HG02798 (cell line): ENCODE measurements at regions not wholly inside any gene's neighbourhood (a gene's known extent, or its start where the extent isn't known, plus 50 kb on each side); places are given as distances from the start of the nearest gene placed in this dataset.
A peak's percentile ranks its signal among the peaks of the same experiment; 100 is the strongest.

Experiments
- ATAC-seq: cut with Tn5 transposase; IDR thresholded peaks from one replicate; pipeline ENCODE4 v1.9.1; 2021; ENCODE audit warnings: mild to moderate bottlenecking; ENCODE audit not compliant: unreplicated experiment, poor library complexity

DNA sequence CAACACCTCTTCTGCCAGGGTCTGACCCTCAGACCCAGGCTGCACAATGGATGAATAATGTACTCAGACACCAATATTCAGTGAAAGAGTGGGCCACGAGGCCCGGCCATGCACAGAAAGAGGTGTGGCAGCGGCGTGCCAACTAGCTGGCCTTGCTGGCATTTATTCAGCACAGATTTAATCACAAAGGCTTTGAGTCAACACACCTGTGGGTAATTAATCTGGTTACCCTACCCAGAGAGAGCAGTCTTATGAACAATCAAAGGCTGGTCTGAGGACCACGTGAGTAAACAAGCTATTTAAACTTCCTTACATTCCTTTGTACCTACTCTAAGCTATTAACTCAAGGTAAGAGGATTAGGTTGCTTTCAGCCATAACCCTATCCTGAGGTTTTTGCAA, 324.8 kb downstream of the C12orf50 start:
- ATAC-seq, result no peak

DNA sequence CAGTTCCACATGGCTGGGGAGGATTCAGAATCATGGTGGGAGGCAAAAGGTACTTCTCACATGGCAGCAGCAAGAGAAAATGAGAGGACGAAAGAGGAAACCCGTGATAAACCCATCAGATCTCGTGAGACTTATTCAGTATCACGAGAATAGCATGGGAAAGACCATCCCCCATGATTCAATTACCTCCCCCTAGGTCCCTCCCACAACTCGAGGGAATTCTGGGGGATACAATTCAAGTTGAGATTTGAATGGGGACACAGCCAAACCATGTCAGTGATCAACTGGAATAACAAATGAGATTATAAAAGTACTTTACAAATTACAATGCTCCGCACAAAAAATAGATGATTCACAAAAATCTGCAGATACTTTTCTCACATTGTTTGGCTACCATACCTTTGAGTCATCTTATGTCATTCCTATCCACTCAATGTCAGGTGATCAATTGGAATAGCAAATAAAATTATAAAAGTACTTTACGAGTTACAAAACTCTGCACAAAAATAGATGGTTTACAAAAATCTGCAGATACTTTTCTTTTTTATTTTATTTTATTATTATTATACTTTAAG, 338.9 kb downstream of the C12orf50 start:
- no peak for ATAC-seq

DNA sequence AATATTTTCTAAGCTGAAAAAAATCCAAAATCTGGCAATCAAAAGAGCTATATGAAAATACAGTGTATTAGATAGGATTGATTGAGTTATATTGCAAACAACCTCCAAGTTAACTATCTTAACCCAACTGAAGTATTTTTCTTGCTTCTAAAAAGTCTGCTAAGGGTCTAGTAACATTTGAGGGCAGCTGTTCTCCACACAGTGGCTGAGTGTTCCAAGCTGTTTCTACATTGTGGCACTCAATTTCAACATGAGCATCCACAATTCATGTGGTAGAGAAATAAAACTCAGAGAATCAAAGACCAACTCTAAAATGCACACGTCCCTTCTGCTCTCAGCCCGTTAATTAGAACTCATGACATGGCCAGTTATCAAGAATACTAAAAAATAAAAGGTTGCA, 340.0 kb downstream of the C12orf50 start:
- no peak for ATAC-seq

DNA sequence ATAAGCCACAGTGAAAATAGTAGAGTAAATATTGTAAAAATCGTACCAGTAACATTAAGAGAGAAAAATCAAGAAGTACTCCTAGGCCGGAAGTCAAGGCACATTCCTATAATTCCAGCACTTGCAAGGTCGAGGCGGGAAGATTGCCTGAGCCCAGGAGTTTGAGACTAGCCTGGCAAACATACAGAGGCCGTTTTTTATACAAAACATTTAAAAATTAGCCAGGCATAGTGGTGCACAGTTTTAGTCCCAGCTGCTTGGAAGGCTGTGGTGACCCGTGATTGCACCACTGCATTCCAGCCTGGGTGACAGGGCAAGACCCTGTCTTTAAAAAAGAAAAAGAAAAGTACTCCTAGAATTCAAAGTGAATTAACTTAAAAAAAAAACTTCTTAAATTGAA, 341.8 kb downstream of the C12orf50 start:
- no peak for ATAC-seq

DNA sequence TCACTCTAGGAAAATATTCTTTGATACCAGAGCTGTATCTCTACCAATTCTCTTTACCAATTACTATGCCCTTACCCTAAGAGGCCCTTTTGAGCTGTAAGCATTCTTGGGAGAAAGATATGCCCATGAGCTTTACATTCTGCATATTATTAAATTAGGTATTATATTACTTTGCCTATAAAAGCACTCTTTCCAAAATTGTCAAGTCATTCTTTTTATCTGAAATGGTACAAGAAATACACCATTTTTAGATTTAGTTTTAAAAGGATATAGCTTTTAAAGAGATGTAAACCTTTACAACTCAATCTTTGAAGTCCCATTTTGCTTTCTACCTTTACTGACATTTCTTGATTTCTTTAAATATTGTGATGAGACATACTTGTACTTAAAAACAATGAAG, 343.5 kb downstream of the C12orf50 start:
- no peak for ATAC-seq

DNA sequence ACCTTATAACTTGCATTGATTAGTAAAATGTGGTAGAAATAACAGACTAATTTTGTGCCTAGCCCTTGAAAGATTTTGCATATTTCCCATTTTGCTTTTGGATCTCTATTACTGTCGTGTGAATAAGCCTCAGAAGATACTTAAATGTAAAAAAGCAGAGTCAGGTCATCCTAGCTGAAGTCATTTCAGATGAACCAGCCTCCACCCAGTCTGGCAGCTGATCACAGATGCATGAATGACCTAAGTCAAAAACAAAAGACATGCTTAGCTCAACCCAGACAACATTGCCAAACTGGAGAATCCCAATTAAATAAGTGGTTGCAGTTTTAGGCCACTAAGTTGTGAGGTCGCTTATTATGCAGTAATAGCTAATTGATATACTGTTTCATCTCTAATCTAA, 349.9 kb downstream of the C12orf50 start:
- ATAC-seq, result no peak

DNA sequence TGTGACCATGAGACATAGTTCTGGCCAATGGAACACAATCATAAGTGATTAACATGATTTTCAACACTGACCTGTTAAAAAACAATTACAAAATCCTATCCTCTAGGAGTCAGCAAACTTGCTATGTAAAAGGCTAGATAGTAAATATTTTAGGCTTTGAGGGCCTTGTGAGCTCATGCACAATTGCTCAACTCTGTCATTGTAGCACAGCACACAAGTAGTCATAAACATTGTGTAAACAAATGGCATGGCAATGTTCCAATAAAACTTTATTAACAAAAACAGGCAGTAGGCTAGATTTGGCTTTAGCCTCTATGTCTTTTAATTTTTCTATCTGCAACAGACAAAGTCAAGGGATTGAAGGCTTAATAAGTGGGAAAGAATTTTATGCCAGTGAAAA, 350.7 kb downstream of the C12orf50 start:
- no peak for ATAC-seq

DNA sequence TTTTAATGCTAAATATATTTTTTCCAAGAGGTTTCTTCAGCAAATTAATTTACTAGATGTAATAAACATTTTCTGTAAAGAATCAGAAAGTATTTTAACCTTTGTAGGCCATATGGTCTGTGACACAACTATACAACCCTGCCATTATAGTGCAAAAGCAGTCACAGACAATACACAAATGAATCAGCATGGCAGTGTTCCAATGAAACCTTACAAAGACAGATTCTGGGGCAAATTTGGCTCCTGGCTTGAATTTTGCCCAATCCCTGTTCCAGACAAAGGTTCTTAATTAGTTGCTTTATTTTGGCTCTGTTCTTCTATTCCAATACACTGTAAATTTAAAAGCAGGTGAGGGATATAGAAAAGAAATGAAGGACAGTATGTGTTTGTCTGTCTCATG, 352.5 kb downstream of the C12orf50 start:
- ATAC-seq, result no peak

DNA sequence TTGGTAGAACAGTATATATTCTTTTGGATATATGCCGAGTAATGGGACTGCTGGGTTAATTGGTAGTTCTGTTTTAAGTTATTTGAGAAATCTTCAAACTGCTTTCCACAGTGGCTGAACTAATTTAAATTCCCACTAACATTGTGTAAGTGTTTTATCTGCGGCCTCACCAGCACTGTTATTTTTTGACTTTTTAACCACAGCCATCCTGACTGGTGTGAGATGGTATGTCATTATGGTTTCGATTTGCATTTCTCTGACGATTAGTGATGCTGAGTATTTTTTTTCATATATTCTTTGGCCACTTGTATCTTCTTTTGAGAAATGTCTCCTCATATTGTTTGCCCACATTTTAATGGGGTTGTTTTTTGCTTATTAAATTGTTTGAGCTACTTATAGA, 357.4 kb downstream of the C12orf50 start:
- ATAC-seq, result no peak

DNA sequence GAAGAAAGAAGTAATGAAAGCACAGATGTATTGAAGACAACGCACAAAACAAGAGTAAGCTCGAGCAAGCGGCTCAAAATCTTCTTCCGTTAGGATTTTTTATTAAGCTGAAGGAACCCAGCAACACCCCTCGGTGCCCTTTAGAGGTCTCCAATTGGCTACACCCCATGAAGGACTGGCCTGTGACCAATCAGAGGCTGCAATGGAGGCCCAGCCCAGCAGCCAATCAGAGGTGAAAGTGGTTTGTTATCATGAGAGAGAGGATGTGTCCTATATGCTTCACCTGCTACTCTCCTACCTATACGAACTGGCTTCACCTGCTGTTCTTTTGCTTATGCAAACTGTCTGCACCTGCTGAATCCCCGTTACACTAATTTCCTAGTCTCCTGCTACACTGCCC, 358.8 kb downstream of the C12orf50 start:
- no peak for ATAC-seq

DNA sequence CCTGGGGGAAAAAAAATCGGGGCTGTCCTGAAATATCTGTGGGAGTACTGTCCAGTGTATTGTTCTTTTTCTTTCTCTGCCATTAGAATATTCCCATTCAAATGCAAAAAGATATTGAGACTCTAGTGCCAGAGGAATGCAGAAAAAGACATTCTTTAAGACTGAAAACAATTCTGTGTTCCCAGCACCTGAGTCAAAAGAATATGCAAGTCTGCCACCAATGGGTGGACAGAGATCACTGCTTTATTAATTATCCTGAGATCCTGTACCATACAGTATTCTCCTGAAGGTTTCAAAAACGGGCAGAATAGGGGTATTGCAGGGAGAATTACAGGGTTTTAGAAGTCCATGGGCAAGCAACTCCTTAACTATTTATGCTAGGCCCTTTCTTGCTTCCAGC, 361.8 kb downstream of the C12orf50 start:
- no peak for ATAC-seq

DNA sequence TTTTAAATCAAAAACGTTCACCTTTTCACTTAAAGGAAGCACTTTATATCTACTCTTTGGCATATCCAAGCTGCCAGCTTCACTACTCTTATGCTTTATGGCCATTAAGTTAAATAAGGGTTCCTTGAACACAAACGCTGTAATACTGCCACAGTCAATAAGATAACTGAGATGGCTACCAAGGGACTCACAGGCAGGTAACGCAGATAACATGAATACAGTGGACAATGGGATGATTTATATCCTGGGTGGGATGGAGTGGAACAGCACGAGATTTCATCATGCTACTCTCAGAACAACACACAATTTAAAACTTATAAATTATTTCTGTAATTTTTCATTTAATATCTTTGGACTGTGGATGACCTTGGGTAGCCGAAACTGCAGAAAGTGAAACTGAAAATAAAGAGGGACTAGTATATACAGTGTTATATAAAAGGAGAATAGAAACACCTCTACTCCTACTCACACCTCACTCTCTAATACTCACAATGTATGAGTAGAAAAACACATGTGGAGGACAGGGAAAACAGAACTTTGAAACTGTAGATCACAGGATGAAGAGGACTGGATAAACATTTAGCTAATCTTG, 367.3 kb downstream of the C12orf50 start:
- ATAC-seq, result peak; percentile 80

DNA sequence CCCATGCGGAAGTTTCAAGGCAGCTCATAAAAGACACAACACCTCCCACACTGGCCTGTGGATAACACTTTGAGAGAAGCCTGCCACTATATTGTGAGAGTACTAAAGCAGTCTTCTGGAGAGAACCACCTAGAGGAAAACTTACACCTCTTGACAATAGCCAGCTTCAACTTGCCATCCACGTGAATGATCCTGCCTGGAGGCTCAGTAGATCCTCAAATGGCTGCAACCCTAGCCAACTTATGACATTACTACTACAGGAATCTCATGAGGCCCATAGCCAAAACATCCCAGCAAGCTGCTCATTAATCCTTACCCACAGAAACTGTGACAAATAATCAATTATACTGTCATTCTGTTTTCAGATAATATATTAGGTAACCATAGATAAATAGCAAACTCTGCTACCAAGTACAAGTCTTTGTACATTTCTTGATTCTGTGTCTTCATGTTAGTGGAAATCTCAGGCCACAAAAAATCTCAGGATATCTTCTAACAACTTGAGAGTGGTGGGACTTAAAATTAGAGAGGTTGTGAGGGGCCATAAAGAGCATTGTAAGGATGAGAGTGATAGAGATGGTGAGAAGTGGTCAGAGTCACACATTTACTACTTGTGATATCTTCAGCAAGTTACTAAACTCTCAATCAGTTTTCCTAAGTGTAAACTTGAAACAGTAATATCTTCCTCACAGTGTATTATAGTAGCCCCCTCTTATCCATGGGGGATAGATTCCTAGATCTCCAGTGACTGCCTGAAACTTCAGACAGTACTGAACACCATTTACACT, 368.0 kb downstream of the C12orf50 start:
- ATAC-seq, result no peak

DNA sequence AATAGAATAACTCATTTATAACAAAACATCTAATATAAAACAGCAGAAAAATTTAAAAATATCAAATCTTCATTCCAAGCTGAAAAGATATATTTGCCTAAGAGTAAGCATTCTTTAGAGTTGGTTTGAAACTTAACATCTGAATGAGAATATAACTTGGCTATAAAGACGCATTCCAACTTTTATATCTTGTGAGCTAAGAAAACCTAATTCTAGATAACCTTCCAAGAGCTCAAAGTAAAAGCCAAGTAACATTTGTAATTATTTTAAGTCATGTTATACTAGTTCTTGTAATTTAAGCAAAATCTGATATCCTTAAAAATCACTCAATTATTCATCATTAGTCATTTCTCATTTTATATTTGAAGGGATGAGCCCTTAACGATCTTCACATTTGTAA, 368.9 kb downstream of the C12orf50 start:
- ATAC-seq, result no peak

DNA sequence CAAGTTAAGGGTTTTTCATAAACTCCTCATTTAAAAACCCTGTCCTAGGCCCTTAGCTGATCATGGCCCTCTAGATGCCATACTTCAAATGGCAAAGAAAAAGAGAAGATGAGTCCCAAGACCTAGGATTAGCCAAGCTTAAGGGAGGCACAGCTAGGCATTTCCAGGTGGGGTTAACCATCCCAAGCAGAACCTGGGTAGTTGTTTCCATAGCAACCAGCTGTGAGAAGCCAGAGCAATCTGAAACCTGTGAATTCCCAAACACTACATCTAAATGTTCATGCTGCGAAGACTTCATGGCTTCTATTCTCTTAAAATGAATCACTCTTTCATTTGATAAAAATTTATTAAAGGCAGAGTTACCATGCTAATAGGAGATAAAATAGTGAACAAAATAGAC, 372.9 kb downstream of the C12orf50 start:
- ATAC-seq, result no peak

DNA sequence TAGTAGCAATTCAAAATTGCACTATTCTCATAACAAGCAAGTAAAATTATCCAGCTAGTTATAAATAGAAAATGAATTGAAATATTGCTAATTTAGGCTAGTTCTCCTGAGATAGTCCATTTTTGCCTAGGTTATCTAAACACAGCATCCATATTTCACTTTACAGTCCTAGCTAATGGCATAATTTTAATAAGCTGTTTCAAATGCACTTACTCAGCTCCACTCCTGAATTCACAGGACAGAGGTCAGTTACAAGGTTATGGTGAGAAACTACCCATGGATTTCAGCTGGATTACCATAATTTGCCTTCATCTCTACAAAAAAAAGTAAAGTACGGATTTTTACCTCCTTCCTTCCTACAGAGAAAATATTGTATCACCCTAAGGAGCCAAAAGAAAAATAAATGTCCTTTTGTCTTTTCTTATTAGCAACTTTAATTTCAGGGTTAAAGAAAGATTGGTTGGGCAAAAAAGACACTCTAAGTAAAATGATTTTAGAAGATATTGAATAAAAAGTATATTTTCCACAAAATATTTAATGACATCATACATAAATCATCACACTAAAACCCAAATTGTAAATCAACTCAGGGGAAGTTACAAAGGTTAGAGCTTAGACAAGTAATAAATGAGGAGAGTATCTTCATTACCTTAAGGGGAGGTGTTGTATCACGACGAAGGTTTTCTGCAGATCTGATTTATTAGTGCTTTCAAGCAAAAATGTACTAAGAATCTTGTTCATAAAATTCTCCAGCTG, 377.4 kb downstream of the C12orf50 start:
- ATAC-seq, result no peak

DNA sequence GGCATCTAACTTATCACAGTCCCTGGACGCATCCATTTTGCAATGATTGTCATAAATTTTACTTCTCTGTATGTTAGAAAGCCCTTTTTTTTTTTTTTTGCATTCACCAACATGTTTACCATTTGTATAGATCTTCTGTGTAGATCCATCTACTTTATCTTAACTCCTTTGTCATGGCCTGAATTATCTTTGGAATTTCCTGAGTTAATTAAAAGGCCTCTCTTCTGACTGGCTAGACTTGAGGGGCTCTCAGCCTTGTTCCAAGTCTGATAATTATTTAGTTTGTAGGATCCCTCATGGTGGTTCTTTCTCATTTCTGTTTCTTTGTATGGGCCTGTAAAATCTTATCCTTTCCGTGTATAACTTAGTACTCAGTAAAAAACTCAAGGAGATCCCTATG, 387.0 kb downstream of the C12orf50 start:
- ATAC-seq, result no peak

DNA sequence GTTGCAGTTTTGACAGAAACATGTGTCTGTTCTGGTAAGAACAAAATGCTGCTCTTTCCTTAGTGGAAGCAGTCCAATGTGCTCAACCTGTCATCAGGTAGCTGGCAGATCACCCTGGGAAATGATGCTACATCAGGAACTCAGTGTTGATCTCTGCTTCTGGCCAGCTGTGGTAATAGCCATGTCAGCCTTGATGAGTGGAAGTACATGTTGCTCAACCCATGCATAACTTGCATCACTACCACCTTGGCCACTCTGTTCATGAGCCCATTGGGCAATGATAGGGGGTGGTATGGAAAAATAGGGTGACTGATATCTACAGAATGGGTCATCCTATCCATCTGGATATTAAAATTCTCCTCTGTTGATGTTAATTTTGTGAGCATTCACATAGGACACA, 411.0 kb downstream of the C12orf50 start:
- ATAC-seq, result no peak

DNA sequence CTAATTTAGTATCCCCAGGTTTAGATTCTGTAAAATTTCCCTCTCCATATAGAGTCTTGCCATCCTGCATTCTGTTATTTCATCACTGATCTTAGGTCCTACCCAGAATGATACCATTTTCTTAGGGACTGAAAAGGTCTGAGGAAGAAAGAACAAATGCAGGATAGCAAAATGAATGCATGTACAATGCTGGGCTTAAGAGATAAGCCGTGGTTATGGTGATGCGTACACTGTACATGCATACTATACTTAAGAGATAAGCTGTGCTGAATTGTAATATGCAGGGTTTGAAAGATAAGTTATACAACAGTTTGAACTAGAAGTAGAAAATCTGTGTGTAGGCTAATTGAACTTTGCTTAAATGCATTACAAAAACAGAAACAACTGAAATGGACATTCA, 416.2 kb downstream of the C12orf50 start:
- ATAC-seq, result no peak

DNA sequence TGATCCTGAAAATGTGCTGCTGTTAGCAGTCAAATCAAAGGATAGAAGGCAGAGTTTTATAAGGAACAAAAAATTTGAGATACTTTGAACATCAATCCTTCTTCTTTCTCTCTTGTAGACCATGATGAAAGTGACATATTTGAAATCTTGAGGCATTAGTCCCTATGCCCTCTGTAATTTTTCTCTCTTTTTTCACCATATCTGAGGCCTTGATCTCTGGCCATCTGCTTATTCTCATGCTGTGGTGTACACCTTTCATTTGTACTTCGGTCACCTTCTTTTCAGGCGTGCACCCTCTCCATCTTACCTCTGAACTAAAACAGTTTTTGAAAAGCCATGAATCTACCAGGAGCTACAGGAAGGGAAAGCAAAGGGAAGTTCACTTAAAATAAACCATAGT, 420.9 kb downstream of the C12orf50 start:
- no peak for ATAC-seq

DNA sequence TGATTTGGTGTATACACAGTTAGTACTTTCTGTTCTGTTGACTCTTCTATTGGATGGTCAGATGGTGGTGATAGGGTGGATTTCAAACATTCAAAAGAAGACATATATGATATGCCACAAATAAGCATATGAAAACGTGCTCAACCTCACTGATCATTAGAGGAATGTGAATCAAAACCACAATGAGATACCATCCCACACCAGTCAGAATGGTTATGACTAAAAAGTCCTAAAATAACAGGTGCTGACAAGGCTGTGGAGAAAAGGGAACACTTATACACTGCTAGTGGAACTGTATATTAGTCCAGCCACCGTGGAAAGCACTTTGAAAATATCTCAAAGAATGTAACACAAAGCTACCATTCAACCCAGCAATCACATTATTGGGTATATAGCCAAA, 425.5 kb downstream of the C12orf50 start:
- no peak for ATAC-seq
